GM23248 (cell line): ENCODE measurements at regions not wholly inside any gene's neighbourhood (a gene's known extent, or its start where the extent isn't known, plus 50 kb on each side); places are given as distances from the start of the nearest gene placed in this dataset.

ENCODE experiments used
- DNase-seq: peaks from one replicate; pipeline ENCODE4 v3.0.0-alpha.2; 2015
- H2AFZ ChIP-seq: fragments of 200-600 bp; sonication (generic); 2 replicates; pipeline ENCODE4 v1.6.1; 2016; ENCODE audit warnings: antibody characterized with exemption
- H3F3A ChIP-seq: fragments of 200-600 bp; sonication (generic); 2 replicates; pipeline ENCODE4 v1.6.1; 2016; ENCODE audit warnings: mild to moderate bottlenecking, antibody characterized with exemption, mixed run types; ENCODE audit not compliant: insufficient read depth
- H3K27ac ChIP-seq: fragments of 200-600 bp; sonication (generic); 2 replicates; pipeline ENCODE4 v1.5.1; 2016; ENCODE audit warnings: mild to moderate bottlenecking
- H3K27me3 ChIP-seq: fragments of 200-600 bp; sonication (generic); replicated peaks from 2 replicates; pipeline ENCODE4 v1.6.1; 2016; ENCODE audit warnings: mild to moderate bottlenecking; ENCODE audit not compliant: insufficient read depth
- H3K36me3 ChIP-seq: fragments of 200-600 bp; sonication (generic); 2 replicates; pipeline ENCODE4 v1.6.1; 2016; ENCODE audit warnings: low read depth, mild to moderate bottlenecking
- H3K4me1 ChIP-seq: fragments of 200-600 bp; sonication (generic); 2 replicates; pipeline ENCODE4 v1.6.1; 2016; ENCODE audit warnings: mild to moderate bottlenecking; ENCODE audit not compliant: insufficient read depth
- H3K4me2 ChIP-seq: fragments of 200-600 bp; sonication (generic); one replicate; pipeline ENCODE4 v1.6.1; 2016; ENCODE audit warnings: mild to moderate bottlenecking; ENCODE audit not compliant: unreplicated experiment
- H3K4me3 ChIP-seq: fragments of 200-600 bp; sonication (generic); 2 replicates; pipeline ENCODE4 v1.5.1; 2016; ENCODE audit warnings: mild to moderate bottlenecking
- H3K79me2 ChIP-seq: fragments of 200-600 bp; sonication (generic); 2 replicates; pipeline ENCODE4 v1.6.1; 2016; ENCODE audit warnings: mild to moderate bottlenecking; ENCODE audit not compliant: insufficient read depth
- H3K9ac ChIP-seq: fragments of 200-600 bp; sonication (generic); 2 replicates; pipeline ENCODE4 v1.6.1; 2016; ENCODE audit warnings: mild to moderate bottlenecking
- H3K9me2 ChIP-seq: fragments of 200-600 bp; sonication (generic); 2 replicates; pipeline ENCODE4 v1.6.1; 2016; ENCODE audit warnings: mixed run types, mild to moderate bottlenecking, moderate library complexity; ENCODE audit not compliant: insufficient read depth
- H3K9me3 ChIP-seq: fragments of 200-600 bp; sonication (generic); one replicate; pipeline ENCODE4 v1.6.1; 2017; ENCODE audit warnings: low read depth
- H4K20me1 ChIP-seq: fragments of 200-600 bp; sonication (generic); 2 replicates; pipeline ENCODE4 v1.6.0; 2016; ENCODE audit not compliant: insufficient read depth
- EZH2 ChIP-seq: fragments of 200-600 bp; sonication (generic); IDR thresholded peaks from 2 replicates; pipeline ENCODE4 v1.6.1; 2018; ENCODE audit warnings: antibody characterized with exemption, mild to moderate bottlenecking; ENCODE audit not compliant: insufficient read depth, poor library complexity, severe bottlenecking
- EZH2phosphoT487 ChIP-seq: fragments of 200-600 bp; sonication (generic); IDR thresholded peaks from 2 replicates; pipeline ENCODE4 v1.6.1; 2018; ENCODE audit warnings: antibody characterized with exemption, moderate library complexity, mild to moderate bottlenecking, low read depth; ENCODE audit not compliant: insufficient read depth
- WGBS, 2 experiments: methylation state at CpG; one replicate each; pipeline ENCODE4 v1.1.6; 2015 to 2017; ENCODE audit warnings: low lambda C conversion rate in 2 of 2, low coverage in 1 of 2; ENCODE audit errors: missing lambda C conversion rate in 2 of 2; 5-methylcytosine and 5-hydroxymethylcytosine counted together
- in situ Hi-C: fragments of 300-500 bp; cut with MboI; formaldehyde crosslinking; loops from 2 replicates; pipeline ENCODE4 v1.15.0; 2020

GRCh38 chr15:70342554-70343548 lies 245.1 kb upstream of the TLE3 start:
- no peak for DNase-seq
- no peak overlapping the region for H3K4me3 ChIP-seq
- no peaks in the 10 kb centered on the region for H3K4me1 ChIP-seq
- no peaks in the 10 kb centered on the region for H3K79me2 ChIP-seq
- no peak overlapping the region for H2AFZ ChIP-seq
- peaks cover 6% of the 10 kb centered on the region for H3F3A ChIP-seq
- H3K27ac ChIP-seq, result no peak overlapping the region
- H3K27me3 ChIP-seq, result no peaks in the 10 kb centered on the region; the same call in 1 of the 2 replicates
- 83 to 89% methylated on average over 8 of the region's 8 CpGs for WGBS, 2 experiments
- TF ChIP-seq EZH2phosphoT487 (no peak), EZH2 (no peak)
- H3K9me2 ChIP-seq, result no peaks in the 10 kb centered on the region
- H3K4me2 ChIP-seq, result no peak overlapping the region
- H3K9ac ChIP-seq, result no peak overlapping the region
- no peaks in the 10 kb centered on the region for H4K20me1 ChIP-seq
- in situ Hi-C loops, result no loop called here
- no peaks in the 10 kb centered on the region for H3K36me3 ChIP-seq
- H3K9me3 ChIP-seq, result no peaks in the 10 kb centered on the region

- H3K27me3 ChIP-seq, result no peaks in the 10 kb centered on the region; the same call in 1 of the 2 replicates
- DNase-seq, result no peak
- 90 to 94% methylated on average over 7 of the region's 7 CpGs for WGBS, 2 experiments
- TF ChIP-seq EZH2phosphoT487 (no peak), EZH2 (no peak)
- H4K20me1 ChIP-seq, result no peaks in the 10 kb centered on the region
- H2AFZ ChIP-seq, result no peak overlapping the region
- H3K4me2 ChIP-seq, result no peak overlapping the region
- peaks cover 6% of the 10 kb centered on the region for H3F3A ChIP-seq
- no peaks in the 10 kb centered on the region for H3K9me3 ChIP-seq
- H3K27ac ChIP-seq, result no peak overlapping the region
- H3K9me2 ChIP-seq, result no peaks in the 10 kb centered on the region
- no peaks in the 10 kb centered on the region for H3K36me3 ChIP-seq
- H3K4me3 ChIP-seq, result no peak overlapping the region
- no peaks in the 10 kb centered on the region for H3K4me1 ChIP-seq
- no peak overlapping the region for H3K9ac ChIP-seq
- in situ Hi-C loops, result no loop called here
- H3K79me2 ChIP-seq, result no peaks in the 10 kb centered on the region
Measured at GRCh38 chr15:70342141-70342540, 244.4 kb upstream of the TLE3 start.

GRCh38 chr15:70341566-70341965 lies 243.8 kb upstream of the TLE3 start:
- in situ Hi-C loops, result no loop called here
- no peaks in the 10 kb centered on the region for H3K27me3 ChIP-seq
- no peaks in the 10 kb centered on the region for H3K79me2 ChIP-seq
- H3K27ac ChIP-seq, result no peak overlapping the region
- DNase-seq, result no peak
- TF ChIP-seq EZH2phosphoT487 (no peak), EZH2 (no peak)
- H3K4me2 ChIP-seq, result no peak overlapping the region
- 76 to 80% methylated on average over 5 of the region's 5 CpGs for WGBS, 2 experiments
- H3K36me3 ChIP-seq, result no peaks in the 10 kb centered on the region
- no peaks in the 10 kb centered on the region for H3K9me3 ChIP-seq
- no peak overlapping the region for H3K4me3 ChIP-seq
- no peaks in the 10 kb centered on the region for H4K20me1 ChIP-seq
- H2AFZ ChIP-seq, result no peak overlapping the region
- H3K9ac ChIP-seq, result no peak overlapping the region
- no peaks in the 10 kb centered on the region for H3K4me1 ChIP-seq
- H3F3A ChIP-seq, result peaks cover 6% of the 10 kb centered on the region
- no peaks in the 10 kb centered on the region for H3K9me2 ChIP-seq

GRCh38 chr15:70340494-70340870 lies 242.8 kb upstream of the TLE3 start:
- H3K79me2 ChIP-seq, result no peaks in the 10 kb centered on the region
- H3F3A ChIP-seq, result peaks cover 6% of the 10 kb centered on the region
- H3K9me3 ChIP-seq, result no peaks in the 10 kb centered on the region
- no peak overlapping the region for H3K27ac ChIP-seq
- no peak overlapping the region for H3K4me2 ChIP-seq
- TF ChIP-seq EZH2phosphoT487 (no peak), EZH2 (no peak)
- H3K9ac ChIP-seq, result no peak overlapping the region
- H3K4me1 ChIP-seq, result no peaks in the 10 kb centered on the region
- no peaks in the 10 kb centered on the region for H3K27me3 ChIP-seq
- WGBS, 2 experiments, result 58 to 63% methylated on average over 1 of the region's 1 CpG
- DNase-seq, result no peak
- in situ Hi-C loops, result no loop called here
- no peaks in the 10 kb centered on the region for H3K36me3 ChIP-seq
- no peak overlapping the region for H3K4me3 ChIP-seq
- H4K20me1 ChIP-seq, result no peaks in the 10 kb centered on the region
- no peak overlapping the region for H2AFZ ChIP-seq
- no peaks in the 10 kb centered on the region for H3K9me2 ChIP-seq
